Stimulated activated CD4-positive, alpha-beta T cell treated with anti-CD3 and anti-CD28 coated beads, Interleukin-4, amount 100 ng/mL, for 1 hour (primary cell): ENCODE measurements at regions not wholly inside any gene's neighbourhood (a gene's known extent, or its start where the extent isn't known, plus 50 kb on each side); places are given as distances from the start of the nearest gene placed in this dataset.
"Not testable (repeated sequence)": the region's sequence is repeated elsewhere in the genome, so short reads cannot be mapped to it uniquely, and the experiment has no call there.

Experiments
- DNase-seq: peaks from one replicate; pipeline ENCODE4 v3.0.0-alpha.2; 2020

DNA sequence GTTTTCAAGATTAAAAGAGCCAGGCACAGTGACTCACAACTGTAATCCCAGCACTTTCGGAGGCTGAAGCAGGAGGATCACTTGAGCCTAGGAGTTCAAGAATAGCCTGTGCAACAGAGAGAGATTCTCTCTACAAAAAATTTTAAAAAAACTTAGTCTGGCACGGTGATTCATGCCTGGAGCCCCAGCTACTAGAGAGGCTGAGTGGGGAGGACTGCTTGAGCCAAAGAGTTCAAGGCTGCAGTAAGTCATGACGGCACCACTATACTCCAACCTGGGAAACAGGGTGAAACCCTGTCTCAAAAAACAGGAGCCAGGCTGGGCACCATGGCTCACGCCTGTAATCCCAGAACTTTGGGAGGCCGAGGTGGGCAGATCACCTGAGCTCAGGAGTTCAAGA, 86.6 kb upstream of the KCTD7 start:
- no peak for DNase-seq

DNA sequence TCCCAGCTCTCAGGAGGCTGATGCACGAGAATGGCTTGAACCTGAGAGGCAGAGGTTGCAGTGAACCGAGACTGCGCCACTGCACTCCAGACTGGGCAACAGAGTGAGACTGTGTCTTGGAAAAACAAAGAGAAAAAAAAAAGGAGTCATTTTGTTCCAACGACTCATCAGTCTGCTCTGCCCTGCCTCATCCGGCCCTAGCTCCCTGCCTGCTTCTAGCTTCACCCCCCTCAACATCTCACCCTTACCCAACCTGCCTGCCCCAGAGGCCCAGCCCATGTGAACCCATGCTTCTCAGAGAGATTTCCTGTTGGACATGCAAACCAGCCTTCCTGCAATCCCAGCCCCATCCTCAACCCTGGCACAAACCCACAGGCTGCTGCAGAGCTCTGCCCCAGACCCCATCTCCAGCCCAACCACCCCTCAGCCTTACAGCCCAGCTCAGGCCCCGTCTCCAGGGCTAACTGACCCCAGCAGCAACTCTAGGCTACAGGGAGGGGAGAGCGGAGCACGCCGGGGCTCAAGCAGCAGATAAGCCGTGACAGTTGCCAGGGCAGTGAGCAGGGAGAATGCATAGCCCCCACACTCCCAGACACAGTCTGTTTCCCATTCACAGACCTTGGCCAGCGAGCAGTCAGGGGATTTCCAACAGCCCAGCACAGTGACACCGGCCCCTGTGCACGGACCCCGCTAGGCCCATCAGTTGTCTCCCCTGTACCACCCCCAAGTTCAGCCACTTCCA, 86.0 kb upstream of the KCTD7 start:
- DNase-seq = no peak

GRCh38 chr7:66549466-66549865, 79.2 kb upstream of the KCTD7 start:
- no peak for DNase-seq

GRCh38 chr7:66553001-66553400, 75.7 kb upstream of the KCTD7 start:
- DNase-seq = no peak

GRCh38 chr7:66553675-66554074, 75.0 kb upstream of the KCTD7 start:
- not testable (repeated sequence) for DNase-seq

DNA sequence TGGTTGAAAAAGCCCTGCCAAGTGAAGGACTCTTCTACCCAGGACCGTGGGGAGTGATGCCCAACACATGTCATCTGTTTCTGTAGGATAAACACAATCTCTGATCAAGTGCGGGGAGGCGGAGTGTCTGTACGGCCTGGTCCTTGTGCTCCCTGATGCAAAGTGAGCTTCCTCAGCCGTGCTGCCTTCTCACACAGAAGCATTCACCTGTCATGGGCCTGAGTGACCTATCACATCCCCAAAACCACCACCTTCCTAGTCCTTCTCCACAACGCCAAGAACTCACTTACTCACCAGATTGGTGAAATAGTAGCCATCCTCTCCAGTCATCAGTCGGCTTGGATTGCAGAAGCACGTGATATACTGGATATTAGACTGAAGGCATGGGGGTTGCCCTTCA, 74.4 kb upstream of the KCTD7 start:
- DNase-seq = not testable (repeated sequence)

GRCh38 chr7:66554842-66555430, 73.7 kb upstream of the KCTD7 start:
- DNase-seq = not testable (repeated sequence)

GRCh38 chr7:66556177-66556548, 72.5 kb upstream of the KCTD7 start:
- no peak for DNase-seq

- no peak for DNase-seq
Observed at GRCh38 chr7:66556549-66557213, 72.0 kb upstream of the KCTD7 start.

- peak; percentile 77 for DNase-seq
Observed at GRCh38 chr7:66557214-66558200, 71.2 kb upstream of the KCTD7 start.

- DNase-seq = no peak
Observed at GRCh38 chr7:66558201-66558641, 70.5 kb upstream of the KCTD7 start.

- no peak for DNase-seq
Observed at GRCh38 chr7:66558660-66559465, 69.8 kb upstream of the KCTD7 start.

GRCh38 chr7:66564045-66564444, 64.6 kb upstream of the KCTD7 start:
- DNase-seq = no peak

GRCh38 chr7:66570179-66570578, 58.5 kb upstream of the KCTD7 start:
- DNase-seq = not testable (repeated sequence)

- no peak for DNase-seq
Observed at GRCh38 chr7:66571568-66571967, 57.1 kb upstream of the KCTD7 start.

- DNase-seq = not testable (repeated sequence)
Observed at GRCh38 chr7:66573782-66574495, 54.7 kb upstream of the KCTD7 start.

GRCh38 chr7:66574768-66575167, 53.9 kb upstream of the KCTD7 start:
- not testable (repeated sequence) for DNase-seq

DNA sequence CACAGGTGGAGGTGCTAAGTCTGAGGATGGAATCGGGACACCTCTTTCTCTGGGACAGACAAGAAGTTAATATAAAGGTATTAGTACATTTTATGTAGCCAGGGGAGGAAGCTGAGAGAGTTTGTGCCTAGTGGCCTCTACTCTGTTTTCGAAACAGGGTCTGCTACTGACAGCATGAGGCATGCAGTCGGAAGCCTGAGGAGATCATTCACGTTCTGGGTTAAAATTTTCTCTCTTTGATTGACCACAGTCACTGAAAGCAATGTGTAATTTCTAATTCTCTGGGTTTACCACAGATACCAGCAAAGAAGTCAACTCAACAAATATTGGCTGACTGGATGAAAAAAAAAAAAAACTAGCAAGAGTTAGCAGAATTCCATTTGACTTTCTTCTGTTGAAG, 53.3 kb upstream of the KCTD7 start:
- no peak for DNase-seq

- DNase-seq = no peak
Observed at GRCh38 chr7:66576646-66577045, 52.0 kb upstream of the KCTD7 start.
